KOPT-K1 (cell line): ENCODE measurements at regions not wholly inside any gene's neighbourhood (a gene's known extent, or its start where the extent isn't known, plus 50 kb on each side); places are given as distances from the start of the nearest gene placed in this dataset.
"Not testable (repeated sequence)": the region's sequence is repeated elsewhere in the genome, so short reads cannot be mapped to it uniquely, and the experiment has no call there.

Experiments
- H3K27ac ChIP-seq: fragments of 200-600 bp; sonication (generic); 2 replicates; pipeline ENCODE4 v1.5.1; 2016; ENCODE audit warnings: antibody characterized with exemption, mild to moderate bottlenecking, low read depth, low read length; ENCODE audit not compliant: poor library complexity, severe bottlenecking
- H3K36me3 ChIP-seq: fragments of 200-600 bp; sonication (generic); 2 replicates; pipeline ENCODE4 v1.5.1; 2017; ENCODE audit warnings: antibody characterized with exemption, mild to moderate bottlenecking, low read length, moderate library complexity; ENCODE audit not compliant: insufficient read depth
- H3K9me3 ChIP-seq: fragments of 200-600 bp; sonication (generic); 2 replicates; pipeline ENCODE4 v1.5.1; 2017; ENCODE audit warnings: antibody characterized with exemption, low read length, mild to moderate bottlenecking; ENCODE audit not compliant: insufficient read depth, poor library complexity, severe bottlenecking

DNA sequence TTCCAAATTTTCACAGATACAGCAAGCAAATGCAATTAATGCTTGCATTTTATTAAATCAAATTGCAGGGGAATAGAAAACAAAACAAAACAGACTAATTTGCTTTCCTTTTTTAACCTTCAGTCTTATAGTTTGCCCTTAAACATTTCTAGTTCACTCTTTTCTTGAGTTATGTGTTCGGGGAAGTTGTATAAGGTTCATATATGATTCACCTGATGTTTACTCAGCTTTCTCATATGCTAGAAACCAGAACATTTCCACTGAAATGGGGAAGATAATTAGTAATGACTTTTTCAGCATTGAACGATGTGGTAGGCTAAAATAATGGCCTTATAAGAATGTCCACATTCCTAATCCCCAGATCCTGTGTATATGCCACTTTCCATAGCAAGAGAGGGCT lies 64.6 kb upstream of the NBPF26 start:
- not testable (repeated sequence) for H3K9me3 ChIP-seq, H3K36me3 ChIP-seq, H3K27ac ChIP-seq

DNA sequence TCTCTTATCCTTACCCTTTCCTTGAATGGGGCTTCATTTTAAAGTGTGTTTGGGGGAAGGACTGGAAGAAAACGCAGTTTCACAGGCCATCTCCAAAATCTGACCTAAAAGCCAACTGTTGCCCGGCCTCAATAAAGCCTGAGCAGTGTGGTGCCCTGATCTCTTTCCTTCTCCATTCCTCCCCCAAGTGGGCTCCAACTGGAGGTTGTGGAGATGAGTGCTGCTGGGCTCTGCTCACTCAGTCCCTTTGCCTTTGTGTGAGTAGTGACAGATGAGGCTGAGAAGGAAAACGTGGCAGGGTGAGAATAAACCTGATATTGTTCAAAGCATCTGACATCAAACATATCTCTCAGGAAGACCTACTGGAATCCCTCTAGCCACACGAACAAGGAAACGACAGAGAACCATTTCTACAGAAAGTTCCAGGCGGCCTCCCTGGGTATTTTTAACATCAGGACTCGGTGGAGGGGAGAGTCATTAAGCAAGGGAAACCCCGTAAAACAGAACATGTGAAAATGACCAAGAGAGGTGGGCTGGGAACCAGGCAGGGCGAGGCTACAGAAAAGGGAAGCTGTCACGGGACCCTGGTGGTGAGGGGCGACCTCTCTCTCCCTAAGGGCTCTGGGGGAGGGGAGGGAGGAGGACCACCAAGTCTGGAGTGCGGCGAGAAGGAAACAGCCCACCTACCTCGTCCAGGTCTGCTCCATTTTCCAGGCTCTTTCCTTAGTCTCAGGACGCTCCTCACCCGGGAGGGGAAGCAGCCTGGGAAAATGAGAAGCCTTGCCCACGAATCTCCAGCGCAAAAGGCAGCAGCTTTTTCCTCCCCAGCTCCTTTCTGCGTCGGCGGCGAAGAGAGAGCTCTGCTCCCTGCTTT lies 59.1 kb upstream of the NBPF26 start:
- not testable (repeated sequence) for H3K36me3 ChIP-seq

DNA sequence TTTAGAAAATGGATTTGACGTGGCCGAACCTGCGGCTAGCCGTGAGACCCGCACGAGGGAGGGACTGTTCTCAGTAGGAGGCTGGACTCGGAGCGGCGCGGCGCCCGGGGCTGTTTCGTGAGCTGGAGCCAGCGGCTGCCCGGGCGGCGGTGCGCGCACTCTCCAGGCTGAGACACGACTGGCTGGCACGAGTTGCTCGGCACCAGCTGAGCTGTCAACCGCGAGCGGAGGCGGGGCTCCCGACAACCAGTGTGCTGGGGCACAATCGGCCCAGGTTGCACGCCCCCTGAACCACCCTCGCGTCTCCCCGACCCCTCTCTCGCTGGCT lies 58.5 kb upstream of the NBPF26 start:
- not testable (repeated sequence) for H3K36me3 ChIP-seq, H3K9me3 ChIP-seq, H3K27ac ChIP-seq

More for the DNA sequence above, 59.1 kb upstream of the NBPF26 start:
- H3K9me3 ChIP-seq, H3K27ac ChIP-seq: not testable (repeated sequence)

DNA sequence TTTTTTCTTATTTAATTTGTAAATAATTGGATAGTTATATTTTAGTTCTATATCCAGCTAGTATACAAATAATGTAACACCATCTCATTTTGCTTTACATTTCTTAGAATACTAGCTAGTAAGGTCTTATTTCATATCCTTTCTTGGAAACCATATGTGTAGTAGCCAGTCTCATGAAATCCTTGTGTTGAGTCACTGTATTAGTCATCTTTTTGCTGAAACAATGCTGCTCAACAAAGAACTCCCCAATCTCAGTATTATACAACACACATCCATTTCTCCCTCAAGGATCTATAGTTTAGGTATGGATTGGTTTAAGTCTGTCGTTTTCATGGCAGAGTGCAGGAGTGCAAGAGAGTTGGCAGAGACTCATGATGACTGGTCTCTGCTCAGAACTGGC lies 55.6 kb upstream of the NBPF26 start:
- not testable (repeated sequence) for H3K36me3 ChIP-seq, H3K27ac ChIP-seq, H3K9me3 ChIP-seq
